NB4 (cell line): ENCODE measurements at regions not wholly inside any gene's neighbourhood (a gene's known extent, or its start where the extent isn't known, plus 50 kb on each side); places are given as distances from the start of the nearest gene placed in this dataset.

ENCODE experiments used
- DNase-seq: peaks from one replicate; pipeline ENCODE4 v3.0.0; 2010; ENCODE audit warnings: low read depth
- H3K4me3 ChIP-seq: one replicate; pipeline ENCODE4 v1.5.1; 2011; ENCODE audit warnings: mild to moderate bottlenecking, low read depth, low read length, moderate library complexity
- MYC ChIP-seq: IDR thresholded peaks from 2 replicates; pipeline ENCODE4 v1.6.1; 2011; ENCODE audit warnings: low read depth, low read length
- POLR2A ChIP-seq: IDR thresholded peaks from 2 replicates; pipeline ENCODE4 v1.6.1; 2011; ENCODE audit warnings: mild to moderate bottlenecking; ENCODE audit not compliant: insufficient read length; ENCODE audit errors: extremely low read depth
- TF ChIP-seq, protein P1 (sequence below): IDR thresholded peaks from one replicate; pipeline ENCODE4 v1.5.1; 2012; ENCODE audit warnings: low read depth, low read length
- TF ChIP-seq, protein P2 (sequence below): IDR thresholded peaks from 2 replicates; pipeline ENCODE4 v1.6.1; 2011; ENCODE audit warnings: low read depth, low read length

DNA sequence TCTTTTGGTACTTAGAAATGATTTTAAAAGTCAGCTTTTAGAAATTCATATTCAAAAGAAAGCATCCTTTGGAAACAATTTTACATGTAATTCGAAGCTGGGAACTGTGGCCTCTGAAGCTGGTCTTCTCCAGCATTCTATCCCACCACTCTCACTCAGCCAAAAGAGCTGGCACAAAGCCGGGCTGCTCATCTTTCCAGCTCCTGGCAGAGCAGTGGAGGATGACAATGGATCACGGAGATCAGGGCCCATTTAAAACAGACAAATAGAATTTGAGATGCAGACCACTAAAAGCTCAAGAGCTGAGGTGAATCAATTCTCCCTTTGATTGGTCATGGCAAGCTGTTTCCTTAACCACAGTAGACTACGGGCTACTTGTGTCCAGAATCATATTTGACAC, 60.6 kb downstream of the OTOR start:
- no peak for TF ChIP-seq POLR2A
- TF ChIP-seq, protein P1, sequence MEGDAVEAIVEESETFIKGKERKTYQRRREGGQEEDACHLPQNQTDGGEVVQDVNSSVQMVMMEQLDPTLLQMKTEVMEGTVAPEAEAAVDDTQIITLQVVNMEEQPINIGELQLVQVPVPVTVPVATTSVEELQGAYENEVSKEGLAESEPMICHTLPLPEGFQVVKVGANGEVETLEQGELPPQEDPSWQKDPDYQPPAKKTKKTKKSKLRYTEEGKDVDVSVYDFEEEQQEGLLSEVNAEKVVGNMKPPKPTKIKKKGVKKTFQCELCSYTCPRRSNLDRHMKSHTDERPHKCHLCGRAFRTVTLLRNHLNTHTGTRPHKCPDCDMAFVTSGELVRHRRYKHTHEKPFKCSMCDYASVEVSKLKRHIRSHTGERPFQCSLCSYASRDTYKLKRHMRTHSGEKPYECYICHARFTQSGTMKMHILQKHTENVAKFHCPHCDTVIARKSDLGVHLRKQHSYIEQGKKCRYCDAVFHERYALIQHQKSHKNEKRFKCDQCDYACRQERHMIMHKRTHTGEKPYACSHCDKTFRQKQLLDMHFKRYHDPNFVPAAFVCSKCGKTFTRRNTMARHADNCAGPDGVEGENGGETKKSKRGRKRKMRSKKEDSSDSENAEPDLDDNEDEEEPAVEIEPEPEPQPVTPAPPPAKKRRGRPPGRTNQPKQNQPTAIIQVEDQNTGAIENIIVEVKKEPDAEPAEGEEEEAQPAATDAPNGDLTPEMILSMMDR = no peak
- no peak for TF ChIP-seq MYC
- TF ChIP-seq, protein P2, sequence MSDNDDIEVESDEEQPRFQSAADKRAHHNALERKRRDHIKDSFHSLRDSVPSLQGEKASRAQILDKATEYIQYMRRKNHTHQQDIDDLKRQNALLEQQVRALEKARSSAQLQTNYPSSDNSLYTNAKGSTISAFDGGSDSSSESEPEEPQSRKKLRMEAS = no peak
- H3K4me3 ChIP-seq = no peak overlapping the region
- DNase-seq = no peak

DNA sequence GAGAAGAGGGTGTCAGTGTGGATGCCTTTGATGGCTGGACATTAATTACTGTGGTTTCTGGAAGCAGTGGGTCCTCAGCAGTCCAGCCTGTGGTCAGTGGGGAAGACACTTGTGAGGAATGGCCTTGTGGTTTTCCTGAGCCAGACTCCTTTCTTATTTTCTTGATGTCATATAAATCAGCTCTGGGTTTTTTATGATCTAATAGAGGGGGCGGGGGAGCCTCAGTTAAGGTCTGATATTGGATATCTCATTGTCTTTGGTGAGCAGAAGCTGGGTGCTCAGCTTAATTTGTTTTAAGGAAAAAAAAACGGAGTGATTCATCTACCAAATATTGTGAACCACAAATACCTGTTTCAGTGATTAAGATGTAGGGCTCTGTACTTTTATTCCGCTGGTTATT, 62.1 kb downstream of the OTOR start:
- H3K4me3 ChIP-seq = no peak overlapping the region
- TF ChIP-seq, protein P1 = no peak
- TF ChIP-seq, protein P2 = no peak
- TF ChIP-seq MYC = no peak
- TF ChIP-seq POLR2A = no peak
- no peak for DNase-seq

DNA sequence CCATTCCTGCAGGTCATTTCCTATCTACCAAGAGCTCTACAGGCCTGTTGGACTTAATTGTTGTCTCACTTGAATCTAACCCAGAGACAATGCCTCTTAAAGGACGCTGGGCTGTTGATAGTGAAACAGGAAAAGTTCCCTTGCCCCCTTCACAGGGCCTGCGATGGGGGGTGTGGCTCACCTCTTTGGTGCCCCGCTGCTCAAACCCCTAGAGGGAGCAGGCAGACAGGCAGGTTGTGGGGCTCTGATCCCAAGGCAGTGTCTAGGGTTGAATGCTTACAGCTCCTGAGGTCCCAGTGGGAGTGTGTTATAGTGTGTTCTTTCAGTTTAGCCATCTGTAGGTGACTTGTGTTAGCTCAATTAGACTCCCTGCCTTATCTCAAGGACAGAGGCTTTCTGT, 68.0 kb downstream of the OTOR start:
- no peak for DNase-seq
- no peak for TF ChIP-seq POLR2A
- TF ChIP-seq, protein P2 = no peak
- no peak for TF ChIP-seq MYC
- TF ChIP-seq, protein P1 = no peak
- no peak overlapping the region for H3K4me3 ChIP-seq

DNA sequence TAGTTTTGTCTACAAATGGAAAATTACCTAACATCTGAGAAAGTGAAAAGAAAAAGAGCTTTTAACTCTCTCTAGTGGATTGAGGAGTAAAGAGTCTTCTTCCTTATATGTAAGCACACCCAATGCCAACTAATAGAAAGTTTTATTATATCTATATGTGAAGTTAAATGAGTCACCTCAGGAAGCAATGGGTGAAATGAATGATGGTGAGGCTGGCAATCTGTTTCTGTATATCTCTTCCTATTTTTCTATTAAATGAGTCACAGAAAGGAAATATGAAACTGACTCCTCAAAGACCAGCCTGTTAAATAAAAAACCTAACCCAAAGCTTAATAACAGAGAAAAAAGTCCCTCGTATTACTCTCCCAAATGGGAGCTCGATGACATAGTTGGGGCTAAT, 71.3 kb downstream of the OTOR start:
- no peak overlapping the region for H3K4me3 ChIP-seq
- TF ChIP-seq MYC (no peak), POLR2A (no peak)
- TF ChIP-seq, protein P1 = no peak
- TF ChIP-seq, protein P2 = no peak
- no peak for DNase-seq

DNA sequence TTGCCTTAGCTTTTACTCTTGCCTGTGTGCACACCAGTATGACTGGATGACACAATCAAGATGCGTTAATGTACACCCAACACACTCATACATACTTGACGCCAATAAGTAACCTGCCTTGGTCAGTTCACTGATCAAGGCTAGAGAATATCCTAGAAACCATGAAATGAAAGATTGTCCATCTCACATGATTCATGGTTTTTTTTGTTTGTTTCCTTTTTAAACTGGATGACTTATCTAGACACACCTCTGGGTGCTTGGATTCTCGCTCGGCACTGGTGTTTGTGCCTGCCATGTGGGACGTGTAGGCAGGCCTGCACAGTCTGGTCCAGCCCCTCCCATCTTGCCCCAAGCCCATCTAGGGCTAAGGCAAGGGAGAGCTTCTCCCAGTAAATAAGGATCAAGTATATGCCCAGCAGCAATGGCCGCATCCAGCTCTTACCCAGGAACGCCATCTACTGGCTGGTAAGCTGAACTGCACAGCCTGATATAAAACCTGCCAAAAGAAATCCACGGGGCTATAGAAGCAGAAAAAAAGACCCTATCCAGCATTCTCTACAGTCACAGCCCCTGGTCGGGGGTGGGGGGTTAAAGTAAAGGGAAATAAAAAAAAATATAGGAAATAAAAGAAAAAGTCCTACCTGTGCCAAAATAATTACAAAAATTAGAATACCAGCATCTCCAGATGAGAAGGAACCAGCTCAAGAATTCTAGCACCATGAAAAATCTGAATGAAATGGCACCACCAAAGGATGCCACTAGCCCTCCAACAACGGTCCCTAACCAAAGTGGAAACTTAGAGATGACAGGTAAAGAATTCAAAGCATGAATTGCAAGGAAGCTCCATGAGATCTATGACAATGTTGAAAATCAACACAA, 73.3 kb downstream of the OTOR start:
- TF ChIP-seq, protein P1 = peak; percentile 97
- TF ChIP-seq POLR2A (no peak), MYC (no peak)
- peak; percentile 62 for DNase-seq
- H3K4me3 ChIP-seq = no peak overlapping the region

DNA sequence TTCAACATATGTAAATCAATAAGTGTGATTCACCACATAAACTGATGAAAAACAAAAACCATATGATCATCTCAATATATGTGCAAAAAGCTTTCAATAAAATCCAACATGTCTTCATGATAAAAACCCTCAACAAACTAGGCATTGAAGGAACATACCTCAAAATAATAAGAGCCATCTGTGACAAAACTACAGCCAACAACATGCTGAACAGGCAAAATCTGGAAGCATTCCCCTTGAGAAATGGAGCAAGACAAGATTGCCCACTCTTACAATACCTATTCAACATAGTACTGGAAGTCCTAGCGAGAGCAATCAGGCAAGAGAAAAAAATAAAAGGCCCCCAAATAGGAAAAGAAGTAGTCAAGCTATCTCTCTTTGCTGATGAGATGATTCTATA, 76.5 kb downstream of the OTOR start:
- TF ChIP-seq MYC (no peak), POLR2A (no peak)
- TF ChIP-seq, protein P1 = no peak
- TF ChIP-seq, protein P2 = no peak
- no peak overlapping the region for H3K4me3 ChIP-seq
- no peak for DNase-seq
